AG09319 (cell line): ENCODE measurements at regions not wholly inside any gene's neighbourhood (a gene's known extent, or its start where the extent isn't known, plus 50 kb on each side); places are given as distances from the start of the nearest gene placed in this dataset.

Source experiments
- DNase-seq: peaks from one replicate; pipeline ENCODE4 v3.0.0-alpha.2; 2010; ENCODE audit warnings: low read depth; ENCODE audit errors: extremely low read depth
- TF ChIP-seq, protein P1 (sequence below): IDR thresholded peaks from 2 replicates; pipeline ENCODE4 v1.5.1; 2011; ENCODE audit warnings: low read depth, mild to moderate bottlenecking, inconsistent platforms, low read length, moderate library complexity

DNA sequence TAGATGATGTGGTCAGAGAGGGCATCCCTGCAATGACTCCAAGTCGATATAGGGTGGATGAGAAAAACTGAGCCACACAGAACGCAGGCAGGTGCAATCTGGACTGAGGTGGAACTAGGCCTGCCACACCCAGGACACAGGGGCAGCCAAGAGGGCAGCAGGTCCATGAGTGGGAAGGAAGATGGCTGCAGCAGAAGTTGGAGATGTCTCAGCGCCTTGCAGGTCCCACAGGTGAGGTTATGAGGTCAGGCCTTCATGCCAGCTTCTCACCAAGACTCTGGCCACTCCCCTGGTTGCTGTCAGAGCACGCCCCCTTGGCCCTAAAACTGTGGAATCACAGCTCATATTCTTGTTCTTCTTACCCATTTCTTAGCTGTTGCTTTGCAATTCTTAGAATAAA, 147.7 kb upstream of the VSTM2B start:
- no peak for DNase-seq
- TF ChIP-seq, protein P1, sequence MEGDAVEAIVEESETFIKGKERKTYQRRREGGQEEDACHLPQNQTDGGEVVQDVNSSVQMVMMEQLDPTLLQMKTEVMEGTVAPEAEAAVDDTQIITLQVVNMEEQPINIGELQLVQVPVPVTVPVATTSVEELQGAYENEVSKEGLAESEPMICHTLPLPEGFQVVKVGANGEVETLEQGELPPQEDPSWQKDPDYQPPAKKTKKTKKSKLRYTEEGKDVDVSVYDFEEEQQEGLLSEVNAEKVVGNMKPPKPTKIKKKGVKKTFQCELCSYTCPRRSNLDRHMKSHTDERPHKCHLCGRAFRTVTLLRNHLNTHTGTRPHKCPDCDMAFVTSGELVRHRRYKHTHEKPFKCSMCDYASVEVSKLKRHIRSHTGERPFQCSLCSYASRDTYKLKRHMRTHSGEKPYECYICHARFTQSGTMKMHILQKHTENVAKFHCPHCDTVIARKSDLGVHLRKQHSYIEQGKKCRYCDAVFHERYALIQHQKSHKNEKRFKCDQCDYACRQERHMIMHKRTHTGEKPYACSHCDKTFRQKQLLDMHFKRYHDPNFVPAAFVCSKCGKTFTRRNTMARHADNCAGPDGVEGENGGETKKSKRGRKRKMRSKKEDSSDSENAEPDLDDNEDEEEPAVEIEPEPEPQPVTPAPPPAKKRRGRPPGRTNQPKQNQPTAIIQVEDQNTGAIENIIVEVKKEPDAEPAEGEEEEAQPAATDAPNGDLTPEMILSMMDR = no peak

DNA sequence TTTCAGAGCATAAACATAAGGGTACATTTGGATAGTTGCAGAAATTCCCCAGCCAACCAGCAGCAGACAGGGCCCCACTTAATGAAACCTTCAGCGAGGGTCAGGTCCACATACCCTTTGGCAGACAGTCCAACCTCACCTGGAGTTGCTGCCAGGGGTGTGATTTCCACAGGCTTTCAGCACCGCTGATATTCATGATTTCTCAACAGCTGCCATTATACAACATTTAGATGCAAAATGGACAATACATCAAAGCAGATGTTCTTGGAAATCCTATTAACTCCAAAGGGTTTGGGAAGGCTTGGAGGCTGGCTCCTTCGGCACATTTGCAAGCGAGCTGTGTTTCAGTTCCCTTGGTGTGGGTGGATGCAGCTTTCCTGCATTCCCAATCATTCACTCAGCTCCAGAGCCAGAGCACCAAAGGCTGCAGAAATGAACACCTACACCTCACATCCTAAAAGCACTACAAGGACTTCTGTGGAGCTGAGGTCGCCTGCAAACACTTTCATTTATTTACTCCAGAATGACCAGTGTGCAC, 147.2 kb upstream of the VSTM2B start:
- TF ChIP-seq, protein P1 = no peak
- no peak for DNase-seq

DNA sequence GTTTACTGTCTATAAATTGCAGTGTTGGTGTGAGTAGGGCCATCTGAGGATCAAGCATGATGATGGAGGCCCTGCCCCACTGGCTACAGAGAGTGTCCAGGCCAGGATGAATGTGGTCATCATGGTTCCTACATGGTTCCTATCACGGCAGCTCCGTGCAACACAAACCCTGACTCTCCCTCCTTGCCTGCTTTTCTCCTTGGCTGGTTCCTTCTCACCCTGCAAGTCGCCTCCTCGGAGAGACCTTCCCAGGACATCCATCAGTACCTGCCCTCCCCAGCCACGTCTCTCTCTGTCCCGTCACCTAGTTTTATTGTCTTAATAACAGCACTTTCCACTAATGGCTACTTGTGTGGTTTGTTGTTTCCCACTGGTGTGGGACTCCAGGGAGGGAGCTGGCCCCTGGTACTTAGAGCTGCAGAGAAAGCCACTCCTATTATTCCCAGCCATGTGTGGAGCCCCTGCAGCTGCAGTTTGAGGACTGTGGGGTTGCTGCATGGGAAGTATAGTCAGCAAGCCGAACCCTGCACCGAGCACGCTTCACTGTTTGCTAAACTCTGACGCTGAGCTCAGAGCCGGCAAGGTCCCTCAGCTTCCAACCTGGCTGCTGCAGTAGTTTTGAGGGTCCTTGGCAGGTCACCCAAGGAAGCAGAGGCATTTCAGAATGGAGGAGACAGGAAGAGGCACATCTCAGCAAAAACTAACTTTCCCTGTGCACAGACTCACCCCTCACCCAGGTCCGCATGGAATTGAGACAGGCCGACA, 146.4 kb upstream of the VSTM2B start:
- no peak for DNase-seq
- TF ChIP-seq, protein P1 = no peak

DNA sequence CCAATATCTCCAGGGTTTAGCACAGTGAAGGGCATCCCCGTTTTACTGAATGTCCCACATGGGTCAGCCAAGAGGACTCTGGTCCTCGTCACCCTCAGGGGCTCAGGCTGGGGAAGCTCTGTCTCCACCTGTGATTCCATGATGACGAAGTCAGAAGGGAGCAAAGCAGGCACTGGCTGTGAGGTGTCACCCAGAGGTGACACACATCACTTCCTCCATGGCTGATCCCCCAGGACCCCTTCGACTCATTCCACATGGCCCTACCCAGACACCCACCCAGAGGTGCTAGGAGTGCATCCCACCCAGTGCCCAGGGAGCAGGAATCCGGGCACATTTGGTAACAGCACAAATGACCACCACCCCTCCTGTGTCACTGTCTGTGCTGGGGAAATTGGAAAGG, 145.2 kb upstream of the VSTM2B start:
- TF ChIP-seq, protein P1 = no peak
- DNase-seq = no peak

DNA sequence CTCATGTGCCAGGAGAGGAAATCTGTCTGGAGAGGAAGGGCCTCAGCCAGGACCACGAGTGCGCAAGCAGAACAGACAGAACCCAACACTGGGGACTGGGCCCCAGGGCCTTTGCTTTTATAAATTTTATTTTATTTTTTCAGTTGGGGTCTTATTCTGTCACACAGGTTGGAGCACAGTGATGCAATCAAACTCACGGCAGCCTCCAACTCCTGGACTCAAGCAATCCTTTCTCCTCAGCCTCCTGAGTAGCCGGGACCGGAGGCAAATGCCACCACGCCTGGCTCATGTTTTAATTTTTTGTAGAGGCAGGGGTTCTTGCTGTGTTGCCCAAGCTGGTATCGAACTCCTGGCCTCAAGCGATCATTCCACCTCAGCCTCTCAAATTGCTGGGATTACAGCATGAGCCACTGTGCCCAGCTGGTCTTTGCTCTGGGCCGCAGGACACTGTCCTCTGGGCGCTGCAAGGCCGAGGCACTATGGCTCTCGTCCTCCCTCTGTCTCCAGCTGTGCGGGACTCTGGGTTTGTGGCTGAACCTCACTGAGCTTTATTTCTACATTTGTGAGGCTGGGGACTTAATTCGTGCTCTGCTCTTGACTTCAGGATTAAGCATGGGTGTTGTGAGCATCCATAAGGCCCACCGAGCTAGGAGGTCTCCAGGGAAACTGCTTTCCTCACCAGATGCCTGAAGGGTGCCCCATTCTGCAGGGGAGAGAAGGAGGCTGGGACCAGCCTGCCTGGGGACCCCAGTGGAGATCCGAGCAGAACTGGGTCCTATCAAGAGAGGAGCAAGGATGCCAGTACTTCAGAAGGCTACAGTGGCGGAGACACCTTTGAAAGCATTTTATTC, 144.2 kb upstream of the VSTM2B start:
- no peak for DNase-seq
- TF ChIP-seq, protein P1 = no peak

DNA sequence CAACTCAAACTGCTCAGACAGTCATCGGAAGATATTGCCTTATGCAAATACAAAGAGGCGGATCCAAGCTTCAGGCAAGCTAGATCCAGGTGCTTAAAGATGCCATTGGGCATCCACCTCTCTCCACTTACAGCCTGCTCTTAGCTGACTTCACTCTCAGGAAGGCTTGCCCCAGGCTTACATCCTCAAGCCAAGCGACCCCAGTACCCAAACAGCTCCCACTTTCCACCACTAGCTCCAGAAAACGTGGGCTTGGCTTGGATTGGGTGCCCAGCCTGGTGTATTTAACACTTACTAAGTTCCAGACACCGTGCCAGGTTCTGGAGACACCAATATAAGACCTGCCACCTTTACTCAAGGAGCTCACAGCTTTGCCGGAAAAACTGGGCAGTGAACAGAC, 142.1 kb upstream of the VSTM2B start:
- TF ChIP-seq, protein P1 = no peak
- DNase-seq = no peak

DNA sequence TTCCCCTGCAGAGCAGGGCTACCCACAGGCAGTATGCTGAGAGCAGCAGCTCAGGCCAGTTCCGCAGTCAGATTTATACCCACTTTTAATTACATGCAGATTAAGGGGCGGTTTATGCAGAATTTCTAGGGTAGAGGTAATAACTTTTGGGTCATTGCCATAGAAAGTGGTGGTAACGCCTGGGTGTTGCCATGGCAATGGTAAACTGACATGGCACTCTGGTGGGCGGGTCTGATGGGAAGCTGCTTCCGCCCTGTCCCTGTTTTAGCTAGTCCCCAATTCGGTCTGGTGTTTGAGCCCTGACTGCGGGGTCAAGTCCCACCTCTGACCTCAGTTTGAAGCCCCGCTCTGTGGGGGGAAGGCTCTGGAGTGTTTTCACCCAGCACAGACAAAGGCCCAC, 141.1 kb upstream of the VSTM2B start:
- no peak for DNase-seq
- TF ChIP-seq, protein P1 = no peak
